ENCODE measurements at regions not wholly inside any gene's neighbourhood (a gene's known extent, or its start where the extent isn't known, plus 50 kb on each side); places are given as distances from the start of the nearest gene placed in this dataset.

- Histone ChIP-seq H3K4me1 (ENCODE audit: control insufficient read depth, low read length) (no peaks in the 10 kb centered on the region), H3K27me3 (ENCODE audit: control insufficient read depth, low read length) (no peaks in the 10 kb centered on the region), H3K79me2 (ENCODE audit: control insufficient read depth, low read length) (no peaks in the 10 kb centered on the region), H3K9me3 (ENCODE audit: control insufficient read depth, insufficient read depth, low read length) (no peaks in the 10 kb centered on the region), H3K27ac (ENCODE audit: low read depth, low read length) (no peak overlapping the region), H3F3A (ENCODE audit: control insufficient read depth, insufficient read depth) (no peaks in the 10 kb centered on the region), H3K36me3 (ENCODE audit: control insufficient read depth, low read length) (no peaks in the 10 kb centered on the region), H3K4me2 (ENCODE audit: low read length) (no peak overlapping the region), H4K20me1 (ENCODE audit: control insufficient read depth, insufficient read depth, low read depth, low read length) (no peaks in the 10 kb centered on the region), H3K4me3 (ENCODE audit: low read length) (no peak overlapping the region), H3K9me2 (replicated peaks; ENCODE audit: control insufficient read depth, low read length) (no peaks in the 10 kb centered on the region)
- TF ChIP-seq EZH2phosphoT487 (IDR thresholded peaks at IDR 0.05; ENCODE audit: borderline replicate concordance, low read length) (no peak), CTCF (IDR thresholded peaks at IDR 0.05; ENCODE audit: low read depth, low read length, poor library complexity, severe bottlenecking) (no peak)
These were observed 404.2 kb downstream of the MID1IP1 start for GRCh38 chrX:39205467-39205866.

GRCh38 chrX:39206399-39207145, 405.3 kb downstream of the MID1IP1 start:
- H3K4me2 ChIP-seq (ENCODE audit: low read length) = no peak overlapping the region

GRCh38 chrX:39211501-39211900, 410.2 kb downstream of the MID1IP1 start:
- no peak overlapping the region for H3K27ac ChIP-seq (ENCODE audit: low read depth, low read length)
- no peak for TF ChIP-seq CTCF (IDR thresholded peaks at IDR 0.05; ENCODE audit: low read depth, low read length, poor library complexity, severe bottlenecking)
- TF ChIP-seq EZH2phosphoT487 (IDR thresholded peaks at IDR 0.05; ENCODE audit: borderline replicate concordance, low read length) = no peak

More at GRCh38 chrX:39206399-39207145, 405.3 kb downstream of the MID1IP1 start:
- H3K9me3 ChIP-seq (ENCODE audit: control insufficient read depth, insufficient read depth, low read length) = no peaks in the 10 kb centered on the region
- H3K4me1 ChIP-seq (ENCODE audit: control insufficient read depth, low read length) = no peaks in the 10 kb centered on the region
- no peaks in the 10 kb centered on the region for H4K20me1 ChIP-seq (ENCODE audit: control insufficient read depth, insufficient read depth, low read depth, low read length)
- H3K27me3 ChIP-seq (ENCODE audit: control insufficient read depth, low read length) = no peaks in the 10 kb centered on the region
- no peaks in the 10 kb centered on the region for H3F3A ChIP-seq (ENCODE audit: control insufficient read depth, insufficient read depth)
- no peaks in the 10 kb centered on the region for H3K79me2 ChIP-seq (ENCODE audit: control insufficient read depth, low read length)
- H3K36me3 ChIP-seq (ENCODE audit: control insufficient read depth, low read length) = no peaks in the 10 kb centered on the region
- TF ChIP-seq EZH2phosphoT487 (IDR thresholded peaks at IDR 0.05; ENCODE audit: borderline replicate concordance, low read length) = no peak
- TF ChIP-seq CTCF (IDR thresholded peaks at IDR 0.05; ENCODE audit: low read depth, low read length, poor library complexity, severe bottlenecking) = no peak
- no peak overlapping the region for H3K27ac ChIP-seq (ENCODE audit: low read depth, low read length)
- H3K4me3 ChIP-seq (ENCODE audit: low read length) = no peak overlapping the region
- H3K9me2 ChIP-seq (replicated peaks; ENCODE audit: control insufficient read depth, low read length) = no peaks in the 10 kb centered on the region

More at GRCh38 chrX:39211501-39211900, 410.2 kb downstream of the MID1IP1 start:
- Histone ChIP-seq H4K20me1 (ENCODE audit: control insufficient read depth, insufficient read depth, low read depth, low read length) (no peaks in the 10 kb centered on the region), H3K9me3 (ENCODE audit: control insufficient read depth, insufficient read depth, low read length) (no peaks in the 10 kb centered on the region), H3K79me2 (ENCODE audit: control insufficient read depth, low read length) (no peaks in the 10 kb centered on the region), H3K4me1 (ENCODE audit: control insufficient read depth, low read length) (no peaks in the 10 kb centered on the region), H3K9me2 (replicated peaks; ENCODE audit: control insufficient read depth, low read length) (no peaks in the 10 kb centered on the region), H3K27me3 (ENCODE audit: control insufficient read depth, low read length) (no peaks in the 10 kb centered on the region), H3F3A (ENCODE audit: control insufficient read depth, insufficient read depth) (no peaks in the 10 kb centered on the region), H3K4me3 (ENCODE audit: low read length) (no peak overlapping the region), H3K4me2 (ENCODE audit: low read length) (no peak overlapping the region), H3K36me3 (ENCODE audit: control insufficient read depth, low read length) (no peaks in the 10 kb centered on the region)

All from DOHH2 (cell line).